Stimulated activated CD4-positive, alpha-beta T cell treated with anti-CD3 and anti-CD28 coated beads, Interleukin-4, amount 100 ng/mL, for 48 hours (primary cell): ENCODE measurements at regions not wholly inside any gene's neighbourhood (a gene's known extent, or its start where the extent isn't known, plus 50 kb on each side); places are given as distances from the start of the nearest gene placed in this dataset.

Experiments
- DNase-seq, 2 donors: peaks; one replicate each; pipeline ENCODE4 v3.0.0-alpha.2; 2020; ENCODE audit warnings: low read depth in 2 of 2

- no peak for DNase-seq
These were observed 359.0 kb downstream of the IRX1 start for GRCh38 chr5:3954633-3955032.

GRCh38 chr5:3957658-3958057 is 362.0 kb downstream of the IRX1 start:
- no peak for DNase-seq

- no peak for DNase-seq
These were observed 362.8 kb downstream of the IRX1 start for GRCh38 chr5:3958389-3958788.

GRCh38 chr5:3962113-3962512 is 366.5 kb downstream of the IRX1 start:
- no peak for DNase-seq

DNA sequence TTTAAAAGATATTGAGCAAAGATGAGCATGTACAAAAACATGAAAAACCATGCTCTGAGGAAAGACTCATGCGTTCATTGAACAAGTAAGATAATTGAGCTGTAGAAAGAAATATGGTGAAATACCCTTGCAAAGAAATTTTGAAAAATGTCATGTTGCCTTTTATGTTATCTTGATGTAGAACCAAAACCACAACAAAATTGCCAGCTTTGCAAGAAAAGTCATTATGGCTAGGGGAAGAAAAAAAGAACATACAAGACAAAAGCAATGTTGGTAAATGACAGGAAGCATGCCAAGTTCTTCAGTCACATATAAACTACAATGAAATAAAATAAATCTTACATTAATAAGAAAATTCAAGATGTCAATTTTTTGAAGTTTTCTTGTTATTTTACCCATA is 368.0 kb downstream of the IRX1 start:
- no peak for DNase-seq

- DNase-seq, result no peak
These were observed 384.5 kb downstream of the IRX1 start for GRCh38 chr5:3980156-3980555.

DNA sequence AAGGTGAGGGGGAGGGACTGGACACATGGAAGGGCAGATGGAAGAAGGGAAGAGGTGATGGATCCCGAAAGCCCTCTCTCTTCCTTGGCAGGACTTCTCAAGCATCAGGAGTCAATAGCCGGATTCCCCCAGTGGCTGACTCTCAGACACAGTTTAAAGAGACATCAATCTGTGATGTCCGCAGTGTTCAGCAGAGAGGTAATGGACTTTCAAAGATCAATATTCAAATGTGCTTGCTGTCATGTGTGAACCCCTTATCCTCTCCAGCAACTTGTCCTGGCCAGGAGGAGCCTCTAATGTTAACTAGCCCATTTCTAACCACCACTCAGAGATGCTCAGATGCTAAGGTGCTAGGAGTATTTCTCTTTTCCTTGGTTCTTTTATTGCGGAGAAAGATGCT is 392.2 kb downstream of the IRX1 start:
- no peak for DNase-seq

DNA sequence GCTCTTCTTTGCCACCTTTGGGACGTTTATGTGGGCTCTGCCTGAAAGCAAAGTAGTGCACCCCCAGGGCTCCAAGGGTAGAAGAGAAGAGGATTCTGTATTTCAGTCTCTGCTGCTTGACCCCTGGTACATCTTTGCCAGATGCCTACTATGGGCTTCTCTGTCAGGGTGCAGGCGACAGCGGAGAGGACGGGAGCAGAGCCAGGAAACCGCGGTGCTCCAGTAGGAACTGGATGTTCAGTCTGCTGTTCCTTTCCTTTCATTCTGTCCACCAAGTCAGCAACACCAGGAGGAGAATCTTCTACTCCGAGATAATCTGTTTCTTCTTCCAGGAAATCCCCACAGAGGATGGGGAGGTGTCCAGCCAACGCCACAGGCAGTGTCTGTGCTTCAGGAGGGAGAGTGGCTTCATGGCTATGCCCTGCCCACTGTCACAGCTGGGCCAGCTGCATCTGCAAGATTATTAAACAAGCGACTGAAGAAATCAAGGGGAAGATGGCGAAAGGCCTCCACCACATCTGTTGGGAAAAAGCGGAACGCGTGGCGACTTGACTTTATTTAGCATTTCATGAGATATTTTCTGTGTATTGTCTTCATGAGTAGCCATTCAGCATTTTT is 398.3 kb downstream of the IRX1 start:
- DNase-seq, result no peak

DNA sequence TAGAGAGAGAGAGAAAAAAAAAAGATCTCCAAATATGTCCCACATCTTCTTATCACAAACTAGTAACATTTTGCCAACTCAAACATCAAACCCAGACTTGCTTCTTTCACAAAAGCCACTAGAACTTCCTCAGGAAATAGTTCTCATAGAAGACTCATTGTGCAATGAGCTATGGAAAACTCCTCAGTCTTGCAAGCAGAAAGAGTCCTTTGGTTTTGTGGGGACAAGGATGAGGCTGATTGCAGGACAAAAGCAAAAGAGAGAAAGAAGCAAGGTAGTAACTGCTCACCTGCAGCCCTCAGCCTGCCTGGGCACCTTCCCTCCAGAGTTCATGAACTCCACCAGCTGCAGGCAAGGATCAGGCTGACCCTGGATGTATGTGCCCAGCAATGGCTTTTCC is 399.0 kb downstream of the IRX1 start:
- DNase-seq, result no peak

DNA sequence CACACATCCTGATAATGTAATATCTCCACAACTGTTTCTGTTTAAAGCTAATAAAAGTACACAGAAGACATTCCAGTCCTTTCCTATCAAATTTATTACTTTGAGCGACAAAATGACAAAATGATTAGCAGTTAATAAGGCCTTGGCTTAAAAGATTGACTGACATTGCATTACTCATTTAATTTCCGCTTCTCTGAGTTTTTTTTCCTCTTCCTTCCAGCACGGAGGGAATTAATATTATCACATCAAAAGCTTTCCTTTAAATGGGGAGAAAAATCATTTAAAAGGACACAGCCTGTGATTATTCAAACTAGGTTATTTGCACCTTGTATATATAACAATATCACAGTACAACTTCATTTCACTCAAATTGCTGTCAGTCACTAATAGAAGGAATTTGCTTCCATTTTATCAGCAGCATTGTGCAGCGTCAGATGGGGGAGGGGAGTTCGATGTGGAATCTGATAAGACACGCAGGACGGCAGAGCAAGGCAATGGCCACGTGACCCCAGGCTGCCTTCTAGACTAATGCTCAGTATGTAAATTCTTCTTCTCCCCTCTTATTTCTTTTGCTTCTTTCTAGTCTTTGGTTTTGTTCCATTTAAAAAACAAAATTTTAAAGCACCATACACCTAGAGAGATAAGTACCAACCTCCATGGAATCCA is 400.5 kb downstream of the IRX1 start:
- no peak for DNase-seq

GRCh38 chr5:3996707-3997336 is 401.2 kb downstream of the IRX1 start:
- no peak for DNase-seq

DNA sequence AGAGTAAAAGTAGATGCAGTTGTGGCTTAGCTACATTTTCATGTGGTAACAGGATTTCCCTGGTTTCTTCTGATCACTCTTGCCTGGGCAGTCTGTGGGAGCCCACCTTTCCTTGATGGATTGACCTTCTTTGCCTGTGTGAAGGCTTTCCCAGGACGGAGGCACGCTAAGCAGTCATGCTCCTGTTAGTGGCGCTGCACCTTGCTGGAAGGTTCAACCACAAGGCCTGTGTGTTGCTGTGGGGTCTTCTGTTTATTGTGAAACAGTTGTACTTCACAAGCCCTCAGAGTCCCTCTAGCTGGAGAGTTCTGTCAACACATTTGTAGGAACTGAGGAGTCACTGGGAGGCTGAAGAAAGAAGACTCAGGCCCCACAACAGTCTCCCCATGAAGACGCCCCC is 402.0 kb downstream of the IRX1 start:
- DNase-seq, result no peak

- no peak for DNase-seq
These were observed 404.3 kb downstream of the IRX1 start for GRCh38 chr5:3999929-4000328.

DNA sequence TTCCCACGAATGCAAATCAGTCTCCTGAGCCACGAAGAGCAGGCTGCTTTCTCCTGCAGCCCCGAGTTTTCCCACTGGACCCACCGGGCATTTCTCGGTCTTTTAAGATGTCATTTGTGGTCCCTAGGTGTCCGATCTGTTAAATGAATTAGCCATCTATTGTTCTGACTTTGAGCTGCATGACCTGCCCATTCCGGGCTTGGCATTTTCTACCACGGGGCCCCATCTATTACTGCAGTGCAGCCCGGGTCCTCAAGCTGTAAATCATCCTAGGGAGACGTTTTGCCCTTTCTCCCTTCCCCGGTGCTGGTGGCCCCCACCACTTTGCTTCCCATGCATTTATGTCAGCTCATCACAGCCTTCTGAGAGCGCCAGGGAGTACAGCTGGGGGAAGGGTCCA is 405.4 kb downstream of the IRX1 start:
- no peak for DNase-seq

DNA sequence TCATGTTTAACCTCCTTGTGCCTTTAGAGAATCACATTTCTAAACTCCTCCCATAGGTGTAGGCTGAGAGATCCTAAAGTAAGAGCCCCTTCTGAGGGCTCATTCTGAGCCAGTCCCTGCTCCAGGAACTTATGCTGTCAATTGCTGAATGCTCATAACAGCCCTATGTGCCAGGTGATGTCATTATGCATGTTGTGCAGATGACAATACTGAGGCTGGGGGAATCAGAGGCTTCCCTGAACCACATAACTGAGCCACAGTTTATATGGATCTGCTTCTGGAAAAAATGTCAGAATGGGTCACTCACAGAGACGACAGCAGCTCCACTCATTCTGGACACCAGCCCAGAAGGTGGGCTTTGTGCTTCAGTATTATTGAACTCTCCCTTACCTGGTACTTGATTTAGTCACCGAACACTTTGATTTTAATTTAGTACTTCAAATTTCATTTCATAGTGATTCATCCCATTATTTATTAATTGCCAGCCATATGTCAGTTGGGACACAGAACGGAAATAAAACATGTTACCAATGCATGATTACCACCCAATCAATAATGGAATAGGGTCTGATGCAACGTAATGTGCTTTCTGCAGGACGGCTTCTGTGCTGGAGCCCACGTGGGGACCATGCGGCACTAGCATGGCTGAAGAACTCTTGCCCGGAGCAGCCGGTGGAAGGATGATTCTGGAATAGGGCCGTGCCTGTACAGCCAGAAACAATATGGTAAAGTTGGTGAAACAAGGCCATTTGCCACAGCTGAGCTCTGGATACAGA is 406.3 kb downstream of the IRX1 start:
- no peak for DNase-seq

GRCh38 chr5:4005335-4005734 is 409.7 kb downstream of the IRX1 start:
- DNase-seq, result no peak

DNA sequence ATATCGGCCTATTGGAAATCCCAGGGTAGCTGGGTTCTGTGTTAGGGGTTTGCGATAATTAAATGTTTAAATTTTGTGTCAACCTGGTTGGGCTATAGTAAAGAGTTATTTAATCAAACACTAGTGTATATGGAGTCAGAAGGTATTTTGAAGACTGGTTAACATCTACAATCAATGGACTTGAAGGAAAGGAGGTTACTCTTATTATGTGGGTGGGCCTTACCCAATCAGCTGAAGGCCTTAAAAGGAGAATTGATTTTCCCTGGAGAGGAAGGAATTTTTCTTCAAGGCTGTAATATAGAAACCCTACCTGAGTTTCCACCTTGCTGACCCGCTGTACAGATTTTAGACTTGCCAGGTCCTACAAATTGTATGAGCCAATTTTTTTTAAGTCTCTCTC is 411.4 kb downstream of the IRX1 start:
- no peak for DNase-seq

DNA sequence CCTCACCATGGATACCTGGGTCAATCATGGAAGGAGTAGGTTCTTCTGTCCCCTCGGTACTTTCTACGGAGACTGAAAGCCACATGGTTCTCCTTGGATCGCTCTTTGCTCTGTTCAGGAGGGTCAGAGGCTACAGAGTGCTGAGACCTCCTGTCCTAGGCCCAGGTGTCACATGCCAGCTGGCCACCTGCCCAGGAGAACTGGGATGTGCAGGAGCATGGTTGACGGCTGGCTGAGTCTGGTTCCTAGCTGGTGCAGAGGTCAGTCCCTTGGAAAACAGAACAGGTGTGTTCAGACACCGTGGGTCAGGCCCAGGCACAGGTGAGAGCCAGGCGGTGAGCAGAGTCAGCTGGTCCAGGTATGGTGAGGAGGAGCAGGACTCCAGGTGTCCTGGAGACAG is 416.3 kb downstream of the IRX1 start:
- no peak for DNase-seq

DNA sequence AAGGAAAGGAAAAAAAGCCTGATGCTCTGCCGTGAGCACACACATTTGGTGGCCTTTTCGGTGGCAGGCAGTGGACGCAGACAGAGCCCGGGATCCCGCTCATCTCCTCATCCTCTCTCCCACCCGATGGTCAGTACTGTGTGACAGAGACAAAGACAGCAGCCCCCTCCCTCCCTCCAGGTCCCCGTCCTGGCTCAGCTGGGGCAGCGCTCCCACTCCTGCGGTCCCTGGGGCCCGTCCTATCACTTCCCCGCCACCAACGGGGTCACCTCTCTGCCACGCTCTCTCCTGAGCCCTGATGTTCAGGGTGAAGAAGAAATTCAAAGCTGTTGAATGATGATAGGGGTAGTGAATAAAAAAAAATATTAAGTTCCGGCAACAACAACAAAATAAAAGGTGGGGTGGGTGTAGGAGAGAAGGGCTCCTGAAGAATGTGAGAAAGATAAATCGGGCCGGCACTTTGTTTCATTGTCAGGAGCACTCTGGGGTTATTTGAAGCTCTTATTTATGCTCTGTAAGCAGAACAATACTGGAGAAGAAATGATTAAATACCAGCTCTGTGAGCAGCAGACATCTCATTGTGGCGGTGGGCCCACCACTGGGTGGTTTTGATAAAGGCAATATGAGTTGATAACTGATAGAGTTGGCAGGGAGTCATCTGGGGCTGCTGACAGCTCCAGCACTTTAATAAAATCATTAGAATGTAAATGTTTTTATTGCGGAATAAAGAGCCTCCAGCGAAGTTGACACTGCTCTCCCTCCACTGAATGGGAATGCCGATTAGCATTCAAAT is 417.7 kb downstream of the IRX1 start:
- no peak for DNase-seq

DNA sequence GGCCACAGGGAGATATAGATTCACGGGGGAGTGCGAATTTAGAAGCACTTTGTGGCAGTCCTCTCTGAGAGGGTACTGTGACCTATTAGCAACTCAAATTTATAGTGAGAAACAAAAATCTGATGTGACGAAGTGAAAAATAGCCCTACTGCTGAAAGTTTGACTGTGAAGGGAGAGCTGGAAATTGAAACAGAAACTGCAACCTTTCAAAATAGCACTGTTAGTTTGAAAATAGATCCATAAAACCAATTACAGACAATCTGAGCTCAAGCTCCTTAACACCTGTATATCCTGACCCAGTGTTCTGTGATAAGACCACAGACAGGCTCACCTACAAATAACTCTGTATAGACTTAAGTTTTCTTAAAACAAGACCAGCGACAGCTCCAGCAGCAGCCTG is 420.1 kb downstream of the IRX1 start:
- DNase-seq, result no peak

- no peak for DNase-seq
These were observed 421.6 kb downstream of the IRX1 start for GRCh38 chr5:4017076-4017803.
